GM19397 (cell line): ENCODE measurements at regions not wholly inside any gene's neighbourhood (a gene's known extent, or its start where the extent isn't known, plus 50 kb on each side); places are given as distances from the start of the nearest gene placed in this dataset.

Experiments used
- ATAC-seq: cut with Tn5 transposase; IDR thresholded peaks from one replicate; pipeline ENCODE4 v1.9.1; 2021; ENCODE audit warnings: mild to moderate bottlenecking, moderate library complexity; ENCODE audit not compliant: unreplicated experiment

DNA sequence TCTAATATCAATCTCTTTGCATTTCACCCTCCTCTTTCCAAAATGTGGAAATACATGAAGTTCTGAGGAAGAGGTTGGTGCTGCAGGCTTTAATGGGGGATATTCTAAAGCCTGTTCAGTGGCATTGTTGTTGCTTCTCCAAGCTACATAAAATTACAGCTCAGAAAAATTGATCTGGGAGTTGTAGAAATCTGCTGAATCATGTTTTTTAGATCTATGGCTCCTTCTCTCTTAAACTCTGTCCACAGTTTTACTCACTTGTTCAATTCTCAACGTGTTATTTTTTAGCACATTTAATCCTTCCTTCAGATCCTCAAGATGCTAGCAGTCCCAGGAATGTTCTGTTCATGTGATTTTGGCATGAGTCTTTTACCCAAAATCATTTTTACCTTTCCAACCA lies 949.5 kb upstream of the ADGRL3 start:
- ATAC-seq: no peak

DNA sequence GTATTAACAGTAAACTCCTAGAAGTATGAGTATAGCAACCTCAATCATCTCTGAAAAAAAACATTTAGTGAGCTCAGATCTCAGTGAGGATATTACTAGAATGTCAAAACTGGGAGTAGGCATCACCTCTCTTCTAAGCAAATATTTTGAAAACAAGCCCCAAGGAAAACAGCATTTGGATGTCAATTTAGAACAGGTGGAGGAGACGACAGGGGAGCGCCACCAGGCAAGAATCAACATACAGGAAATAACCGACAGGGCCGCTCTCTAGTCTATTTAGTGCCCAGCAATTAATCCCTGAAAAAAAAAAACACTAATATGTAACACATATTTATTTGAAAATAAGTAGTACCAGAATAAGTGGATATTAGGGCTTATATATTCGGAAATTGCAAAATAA lies 940.3 kb upstream of the ADGRL3 start:
- no peak for ATAC-seq

DNA sequence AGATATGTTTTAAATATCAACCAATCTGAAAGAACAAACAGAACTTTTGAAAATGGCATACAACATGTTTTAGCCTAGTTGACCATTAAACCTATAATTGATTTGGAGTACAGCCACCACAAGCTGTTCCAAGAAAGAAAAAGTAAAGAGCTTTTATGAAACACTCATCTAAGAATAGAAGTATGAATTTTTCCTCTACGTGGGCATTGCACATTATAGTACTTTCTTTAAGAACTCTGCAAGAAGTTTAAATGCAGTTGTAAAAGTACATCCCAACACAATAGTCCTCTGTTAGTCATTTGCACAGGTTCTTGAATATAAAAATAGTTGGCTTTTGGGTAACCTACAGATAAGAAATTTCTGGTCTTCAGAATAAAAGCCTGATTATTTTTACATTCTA lies 933.6 kb upstream of the ADGRL3 start:
- no peak for ATAC-seq

DNA sequence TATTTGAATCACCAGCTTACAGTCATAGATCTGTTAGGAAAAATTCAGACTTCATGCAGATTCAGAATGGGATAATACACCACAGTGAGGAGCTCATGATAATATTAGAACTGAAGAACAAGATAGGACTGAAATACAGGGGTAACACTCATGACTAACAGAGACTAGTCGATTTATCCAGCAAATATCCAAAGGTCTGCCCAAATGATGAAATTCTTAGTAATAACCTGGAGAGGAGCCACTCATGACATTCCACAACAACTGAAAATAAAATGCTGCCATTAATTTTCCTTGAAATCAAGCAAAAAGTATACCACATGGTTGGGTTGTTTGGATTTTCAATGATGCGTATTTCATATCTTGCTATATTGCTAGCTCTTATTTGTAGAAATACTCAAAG lies 903.7 kb upstream of the ADGRL3 start:
- no peak for ATAC-seq

DNA sequence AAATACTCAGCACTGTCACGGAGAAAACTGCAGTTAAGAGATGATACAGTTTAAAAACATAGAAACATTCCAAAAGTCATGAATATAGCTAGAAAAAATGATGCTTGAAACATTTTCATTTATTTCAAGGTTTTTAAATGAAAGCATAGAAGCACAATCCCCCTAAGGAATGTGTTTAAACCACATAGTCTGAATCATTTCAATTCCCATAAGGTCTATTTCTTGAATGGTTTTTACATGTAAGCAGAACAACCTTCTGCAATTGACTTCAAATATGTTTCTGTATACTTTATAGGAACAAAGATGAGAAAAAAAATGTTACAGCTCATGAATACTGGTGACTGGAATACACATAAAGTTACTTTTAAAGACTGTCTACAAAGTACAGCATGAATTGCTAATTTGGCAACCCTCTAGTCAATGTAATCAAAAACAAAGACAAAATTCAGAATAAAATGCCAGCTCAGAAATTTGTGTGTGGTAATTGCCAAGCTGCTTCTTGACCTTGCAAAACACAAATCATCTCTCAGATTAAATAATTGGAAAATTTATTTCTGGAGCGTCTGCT lies 886.4 kb upstream of the ADGRL3 start:
- no peak for ATAC-seq

DNA sequence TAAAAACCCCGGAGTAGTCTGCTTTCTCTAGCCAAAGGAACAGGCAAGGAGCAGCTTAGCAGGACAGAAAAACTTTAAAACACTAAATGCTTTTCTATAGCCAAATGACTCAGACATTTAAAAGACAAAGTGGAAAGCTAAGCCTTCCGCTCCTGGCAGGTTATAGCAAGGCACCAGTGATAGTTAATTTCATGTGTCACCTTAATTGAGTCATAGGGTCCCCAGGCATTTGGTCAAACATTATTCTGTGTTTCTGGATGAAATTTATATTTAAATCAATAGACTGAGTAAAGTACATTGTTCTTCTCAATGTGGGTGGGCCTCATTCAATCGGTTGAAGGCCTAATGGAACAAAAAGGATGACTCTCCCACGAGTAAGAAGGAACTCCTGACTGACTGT lies 885.7 kb upstream of the ADGRL3 start:
- ATAC-seq: no peak

DNA sequence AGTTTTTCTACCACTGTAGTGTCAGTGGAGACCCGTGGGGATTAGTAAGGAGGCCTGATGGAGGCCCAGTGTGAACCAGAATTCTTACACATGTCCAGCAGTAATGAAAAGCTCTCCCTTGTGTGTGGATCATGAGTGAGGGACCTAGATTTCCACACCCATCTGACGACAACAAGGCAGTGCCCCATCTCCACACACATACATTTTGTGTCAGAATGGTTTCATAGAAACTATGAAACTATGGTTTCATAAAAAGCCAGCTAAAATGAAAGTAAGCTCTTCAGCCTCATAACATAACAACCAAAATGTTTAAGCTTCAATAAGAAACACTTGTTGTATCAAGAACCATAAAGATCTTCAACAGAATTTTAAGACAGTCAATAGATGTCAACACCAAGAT lies 884.5 kb upstream of the ADGRL3 start:
- ATAC-seq: no peak

DNA sequence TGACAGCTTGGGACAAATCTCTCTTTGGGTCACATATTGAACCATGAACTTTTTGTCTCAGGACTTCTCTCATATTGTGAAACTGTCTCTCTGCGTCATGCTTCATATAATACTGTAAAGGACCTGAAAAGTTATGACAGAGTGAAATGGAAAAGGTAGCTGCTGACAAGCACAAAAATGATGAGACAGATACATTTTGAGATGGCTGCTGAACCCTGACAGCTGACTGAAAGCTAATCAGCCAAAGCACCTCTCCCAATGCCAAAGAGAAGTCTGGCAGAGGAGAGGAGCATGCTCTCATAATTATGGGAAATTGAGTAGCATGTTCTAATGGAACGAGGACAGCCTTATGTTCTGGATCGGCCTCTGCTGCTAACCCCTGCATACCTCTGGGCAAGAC lies 873.4 kb upstream of the ADGRL3 start:
- no peak for ATAC-seq

DNA sequence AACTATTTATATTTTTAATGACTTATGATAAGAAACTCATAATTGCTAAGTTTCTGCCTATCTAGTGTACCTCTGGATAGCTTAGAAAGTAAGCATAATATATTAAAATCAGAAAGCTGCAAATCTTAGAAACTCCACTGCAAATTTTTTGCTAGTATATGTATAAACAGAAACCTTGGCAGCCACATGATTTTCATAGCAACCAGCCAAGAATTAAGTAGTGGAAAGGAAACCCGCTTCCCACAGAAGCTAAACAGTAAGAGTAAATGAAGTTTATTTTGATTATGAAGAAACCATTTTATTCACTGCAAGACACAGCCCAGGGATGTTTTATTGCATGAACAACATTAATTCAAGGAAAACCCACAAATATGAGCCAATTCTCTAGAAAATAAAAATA lies 872.5 kb upstream of the ADGRL3 start:
- no peak for ATAC-seq

DNA sequence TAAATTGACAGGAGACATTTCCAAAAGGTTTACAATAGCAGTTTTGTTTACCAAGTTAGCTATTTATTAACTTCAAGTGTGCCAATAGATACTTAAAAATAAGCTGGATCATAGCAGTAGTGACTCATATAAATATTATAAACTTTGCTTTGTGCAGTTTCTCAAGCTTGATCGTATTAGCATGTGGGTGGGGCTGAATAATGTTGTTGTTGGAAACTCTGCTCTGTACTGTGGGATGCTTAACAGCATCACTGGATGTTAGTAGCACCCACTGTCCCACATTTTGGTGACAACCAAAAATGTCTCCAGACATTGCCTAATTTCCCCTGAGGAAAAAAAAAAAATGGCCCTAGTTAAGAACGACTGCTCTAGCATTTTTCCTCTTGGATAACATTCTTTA lies 855.2 kb upstream of the ADGRL3 start:
- no peak for ATAC-seq

DNA sequence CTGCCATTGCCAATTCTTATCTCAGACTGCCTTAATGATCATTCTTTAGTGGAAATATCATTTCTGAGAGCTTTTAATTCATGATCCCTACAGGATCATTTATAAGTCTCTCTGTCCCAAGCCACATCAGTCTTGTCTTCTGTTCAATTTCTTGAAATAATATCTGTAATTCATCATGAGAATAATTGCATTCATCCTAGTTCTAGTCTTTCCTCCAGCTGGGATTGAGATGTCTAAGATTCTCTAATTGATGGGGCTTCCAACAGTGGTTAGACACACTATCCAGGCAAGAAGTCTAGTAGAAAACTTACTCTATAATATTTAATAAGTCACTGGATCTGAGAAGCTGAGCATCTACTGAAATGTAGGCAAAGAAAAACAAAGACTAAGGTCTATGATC lies 854.7 kb upstream of the ADGRL3 start:
- ATAC-seq: no peak

DNA sequence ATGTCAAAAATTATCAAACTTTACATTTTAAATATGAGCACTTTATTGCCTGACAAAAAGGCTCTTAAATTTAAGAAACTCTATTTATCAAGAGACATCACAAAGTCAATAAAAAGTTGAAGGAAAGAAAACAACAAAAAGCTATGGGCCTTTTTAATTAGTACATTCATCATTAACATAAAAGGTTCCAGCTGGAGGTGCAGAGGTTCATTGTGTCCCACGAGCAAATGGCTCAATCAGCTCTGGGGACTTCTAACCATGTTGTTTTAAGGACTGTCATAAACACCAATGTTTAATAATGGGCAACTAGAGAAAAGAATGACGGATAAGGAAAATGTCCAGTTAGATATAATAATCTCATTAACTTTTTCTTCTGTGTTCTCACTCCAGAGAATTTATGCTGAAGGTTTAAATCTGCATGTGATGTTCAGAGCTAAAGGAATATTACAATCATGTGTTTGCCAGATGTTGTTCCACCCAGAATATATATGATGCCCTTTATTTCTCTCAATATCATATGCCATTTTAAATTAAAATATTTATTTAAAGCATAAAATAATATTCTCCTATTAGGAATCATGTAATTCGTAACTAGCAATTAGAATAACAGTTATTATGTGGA lies 840.3 kb upstream of the ADGRL3 start:
- ATAC-seq: no peak

DNA sequence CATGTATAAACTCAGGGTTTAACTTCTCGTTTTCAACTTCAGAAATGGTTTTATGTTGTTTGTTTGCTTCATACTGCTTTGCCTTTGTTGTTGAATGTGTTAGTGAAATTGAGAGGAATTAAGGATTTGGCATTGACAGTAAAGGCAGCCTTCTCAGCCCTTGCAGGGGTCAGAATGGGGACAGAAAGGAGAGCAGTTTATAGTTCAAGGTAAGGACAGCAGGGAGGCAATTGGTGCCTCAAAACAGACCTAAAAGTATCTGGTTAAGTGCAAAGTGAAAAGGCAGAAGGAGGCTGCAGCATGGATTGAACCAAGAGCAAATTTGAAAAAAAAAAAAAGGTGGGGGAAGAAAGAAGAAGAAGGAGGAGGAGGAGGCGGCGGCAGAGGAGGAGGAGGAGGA lies 835.0 kb upstream of the ADGRL3 start:
- no peak for ATAC-seq

DNA sequence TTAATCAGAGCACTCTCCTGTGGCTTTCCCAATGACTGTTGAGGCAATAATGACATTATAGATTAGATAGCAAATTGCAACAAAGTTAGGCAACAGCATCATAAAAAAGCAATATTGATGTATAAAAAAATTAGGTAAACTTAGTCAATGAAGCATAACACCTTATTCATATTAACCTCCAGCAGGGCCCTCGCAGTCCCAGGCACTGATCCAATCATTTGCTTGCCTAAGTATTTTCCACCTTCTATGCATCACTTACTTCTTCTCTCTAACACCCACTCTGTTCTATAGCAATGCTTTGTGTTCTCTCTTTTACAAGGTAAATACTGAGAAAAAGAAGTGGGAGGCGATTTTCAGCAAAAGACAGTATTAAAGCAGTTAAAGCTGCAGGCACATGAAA lies 833.5 kb upstream of the ADGRL3 start:
- no peak for ATAC-seq

DNA sequence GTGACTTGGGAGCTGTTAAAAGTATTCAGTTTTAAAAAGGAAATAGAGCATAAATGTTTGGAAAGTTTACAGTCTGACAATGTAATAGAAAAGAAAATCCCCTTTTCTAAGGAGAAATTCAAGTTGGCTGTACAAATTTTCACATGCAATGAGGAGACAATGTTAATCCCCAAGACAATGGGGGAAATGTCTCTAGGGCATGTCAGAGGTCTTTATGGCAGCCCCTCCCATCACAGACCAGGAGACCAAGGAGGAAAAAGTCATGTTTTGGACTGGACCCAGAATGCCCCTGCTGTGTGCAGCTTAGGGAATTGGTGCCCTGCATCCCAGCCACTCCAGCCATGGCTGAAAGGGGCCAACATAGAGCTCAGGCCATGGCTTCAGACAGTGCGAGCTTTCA lies 831.1 kb upstream of the ADGRL3 start:
- no peak for ATAC-seq

DNA sequence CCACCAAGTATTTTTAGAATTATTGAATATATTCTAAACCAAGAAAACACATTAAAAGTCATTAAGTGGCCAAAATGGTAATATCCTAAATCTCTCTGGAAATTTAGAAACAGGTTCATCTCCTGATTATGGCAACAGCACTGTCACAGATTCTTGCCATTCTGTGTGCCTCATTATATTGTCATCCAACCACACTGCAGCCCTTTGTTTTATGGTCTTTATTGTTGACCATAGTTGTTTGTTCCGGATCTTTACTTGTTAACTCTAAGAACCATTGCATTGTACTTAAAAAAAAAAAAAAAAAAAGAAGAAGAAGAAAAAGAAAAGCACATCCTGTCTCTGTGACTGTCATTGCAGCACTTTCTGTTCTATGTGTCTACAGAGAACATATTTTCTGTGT lies 822.1 kb upstream of the ADGRL3 start:
- no peak for ATAC-seq

DNA sequence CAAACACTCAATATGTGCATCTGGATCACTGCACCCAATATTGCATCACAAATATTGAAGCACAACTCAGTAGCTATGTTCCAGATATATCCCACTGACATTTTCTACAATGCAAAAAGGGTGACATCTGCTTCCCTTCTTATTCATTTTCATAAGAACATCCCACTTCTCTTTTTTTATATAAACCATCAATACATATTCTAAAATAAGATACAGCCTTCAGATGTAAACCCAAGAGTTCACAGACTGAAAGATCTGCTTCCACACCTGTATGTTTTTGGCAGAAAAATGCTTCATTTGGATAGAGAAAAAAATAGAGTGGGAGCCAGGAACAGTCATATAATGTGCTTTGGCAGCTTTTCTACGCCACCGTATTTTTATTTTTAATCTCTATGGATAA lies 815.6 kb upstream of the ADGRL3 start:
- ATAC-seq: no peak

DNA sequence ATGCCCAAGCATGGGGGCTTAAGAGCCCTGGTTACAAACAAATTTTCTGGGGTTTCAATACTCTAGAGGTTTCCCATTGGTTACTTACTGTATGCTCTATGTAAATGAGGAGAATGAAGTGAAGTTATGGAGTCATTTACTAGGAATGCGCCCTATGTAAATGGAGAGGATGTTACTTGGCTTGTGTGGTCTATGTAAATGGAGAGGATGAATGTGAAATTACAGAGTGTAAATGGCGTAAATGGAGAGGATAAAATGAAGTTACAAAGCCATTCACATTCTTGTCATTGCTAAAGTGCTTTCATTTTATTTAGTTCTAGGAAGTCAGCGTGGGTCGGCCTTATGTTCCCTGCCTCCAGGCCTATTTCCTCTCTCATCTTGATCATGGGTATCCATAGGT lies 810.5 kb upstream of the ADGRL3 start:
- no peak for ATAC-seq

DNA sequence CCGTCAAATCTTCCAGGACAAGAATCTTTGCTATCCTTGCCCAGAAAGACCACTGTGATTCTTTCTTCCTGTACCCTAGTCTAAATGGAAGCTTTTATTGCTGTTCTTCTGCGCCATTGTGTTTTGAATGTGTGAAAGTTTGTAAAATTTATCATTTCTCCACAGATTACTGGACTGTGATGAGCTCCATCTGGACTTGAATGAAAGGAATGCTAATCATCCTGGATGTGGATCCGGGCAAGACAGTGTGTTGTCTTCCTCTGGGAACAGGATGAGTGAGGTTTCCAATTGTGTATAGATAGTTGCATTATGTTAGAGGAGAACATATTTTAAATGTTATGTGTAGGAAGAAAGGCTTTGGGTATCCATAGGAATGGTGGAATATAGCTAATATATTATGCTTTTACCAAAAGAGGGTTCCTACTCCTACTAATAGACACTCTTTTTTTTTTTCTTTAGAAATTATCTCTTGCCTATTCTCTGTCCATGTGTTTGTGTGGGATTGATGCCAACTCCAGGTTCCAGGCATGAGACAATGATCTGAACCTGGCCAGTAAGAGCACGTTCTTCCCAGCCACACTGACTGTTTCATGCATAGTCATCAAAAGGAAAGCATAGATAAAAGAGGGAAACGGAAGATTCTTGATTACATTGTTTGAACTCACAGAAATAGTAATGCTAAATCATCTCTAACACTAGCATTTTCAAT lies 803.6 kb upstream of the ADGRL3 start:
- ATAC-seq: no peak

DNA sequence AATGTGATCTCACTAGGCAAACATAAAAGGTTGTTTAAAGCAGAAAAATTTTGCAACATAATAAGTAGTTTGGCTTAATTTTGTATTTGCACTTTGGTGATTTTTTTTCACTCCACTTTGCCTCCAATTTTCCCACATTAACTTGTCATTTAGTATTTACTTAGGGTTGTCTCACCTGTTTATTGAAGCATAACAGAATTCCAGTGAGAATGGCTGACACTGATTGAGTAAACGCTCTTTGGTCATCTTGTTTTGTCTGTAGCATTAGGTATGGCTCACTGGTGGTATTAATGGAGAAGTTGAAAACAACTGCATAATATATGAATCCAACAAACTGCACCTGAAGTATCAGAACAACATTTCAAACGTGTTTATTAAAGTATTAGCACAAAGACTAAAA lies 799.5 kb upstream of the ADGRL3 start:
- ATAC-seq: no peak

DNA sequence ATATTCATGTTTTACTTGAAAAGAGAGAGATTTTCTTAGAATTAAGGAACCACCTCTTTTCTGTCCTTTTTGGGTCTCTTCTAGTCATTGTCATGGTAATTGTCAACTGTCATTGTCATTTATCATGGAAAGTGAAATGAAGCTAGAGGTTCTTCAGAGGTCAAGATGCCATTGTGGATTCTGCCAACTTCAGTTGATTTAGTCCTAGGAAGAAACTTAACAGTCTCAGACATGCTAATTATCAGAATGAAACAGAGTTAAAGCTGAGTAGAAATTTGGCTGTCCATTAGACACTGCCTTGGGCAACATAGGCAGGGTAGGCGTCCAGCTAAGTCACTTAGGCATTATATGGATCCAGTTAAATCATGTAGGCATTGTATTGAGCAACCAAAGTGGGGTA lies 796.1 kb upstream of the ADGRL3 start:
- no peak for ATAC-seq

DNA sequence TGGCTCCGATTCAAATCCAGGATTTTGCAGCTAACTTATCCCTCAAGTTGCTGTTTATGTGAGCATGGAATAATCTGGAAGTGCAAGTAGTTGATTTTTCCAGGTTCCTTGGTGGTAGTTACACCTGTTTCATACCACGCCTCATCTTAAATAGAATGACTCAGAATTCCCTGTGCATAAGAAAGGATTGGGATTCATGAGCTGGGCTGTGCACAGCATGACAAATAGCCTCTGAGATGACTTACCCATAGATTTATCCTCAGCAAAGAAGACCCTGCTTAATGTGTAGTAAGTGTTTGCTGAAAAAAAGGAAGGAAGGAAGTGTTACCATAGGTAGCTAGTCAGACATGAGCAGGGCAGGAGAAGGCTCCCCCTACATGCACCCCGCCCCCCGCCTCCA lies 777.7 kb upstream of the ADGRL3 start:
- ATAC-seq: no peak
